OCI-LY3 (cell line): ENCODE measurements at regions not wholly inside any gene's neighbourhood (a gene's known extent, or its start where the extent isn't known, plus 50 kb on each side); places are given as distances from the start of the nearest gene placed in this dataset.

Experiments
- H2AFZ ChIP-seq: fragments of 200-600, 300-600 bp; shearing (Covaris generic); 2 replicates; pipeline ENCODE4 v1.6.0; 2014; ENCODE audit warnings: antibody characterized with exemption, low read depth, low read length
- H3K27ac ChIP-seq: fragments of 200-600, 300-600 bp; sonication (generic); 2 replicates; pipeline ENCODE4 v1.5.1; 2014; ENCODE audit warnings: mild to moderate bottlenecking, low read length, moderate library complexity, mixed read lengths
- H3K27me3 ChIP-seq: fragments of 200-600, 300-600 bp; sonication (generic); 2 replicates; pipeline ENCODE4 v1.6.1; 2014; ENCODE audit warnings: low read depth, low read length, mixed read lengths
- H3K36me3 ChIP-seq: fragments of 200-600, 300-600 bp; sonication (generic); replicated peaks from 2 replicates; pipeline ENCODE3; 2014; ENCODE audit warnings: low read depth, low read length, mixed read lengths
- H3K4me1 ChIP-seq: fragments of 300-600, 200-600 bp; sonication (generic); 2 replicates; pipeline ENCODE4 v1.6.1; 2014; ENCODE audit warnings: low read length, mixed read lengths
- H3K4me2 ChIP-seq: fragments of 200-600, 300-600 bp; sonication (generic); 2 replicates; pipeline ENCODE4 v1.6.1; 2014; ENCODE audit warnings: low read length, mixed read lengths
- H3K4me3 ChIP-seq: fragments of 300-600, 200-600 bp; sonication (generic); 2 replicates; pipeline ENCODE4 v1.5.1; 2014; ENCODE audit warnings: antibody characterized with exemption, mild to moderate bottlenecking, low read length, moderate library complexity
- H3K79me2 ChIP-seq: fragments of 300-600, 200-600 bp; shearing (Covaris generic); 2 replicates; pipeline ENCODE4 v1.6.1; 2014; ENCODE audit warnings: mild to moderate bottlenecking, low read length, mixed read lengths
- H3K9ac ChIP-seq: fragments of 300-600, 200-600 bp; shearing (Covaris generic); 2 replicates; pipeline ENCODE4 v1.6.0; 2014; ENCODE audit warnings: mild to moderate bottlenecking, low read length, moderate library complexity
- H3K9me3 ChIP-seq: fragments of 200-600, 300-600 bp; shearing (Covaris generic); 2 replicates; pipeline ENCODE4 v1.6.1; 2014; ENCODE audit warnings: low read length, mixed read lengths; ENCODE audit not compliant: insufficient read depth
- H4K20me1 ChIP-seq: fragments of 200-600, 300-600 bp; sonication (generic); 2 replicates; pipeline ENCODE4 v1.6.1; 2016; ENCODE audit warnings: low read length, mixed read lengths; ENCODE audit not compliant: insufficient read depth
- EZH2phosphoT487 ChIP-seq: fragments of 200-600 bp; shearing (Covaris generic); IDR thresholded peaks from 2 replicates; pipeline ENCODE4 v1.6.1; 2018; ENCODE audit warnings: antibody characterized with exemption, mixed run types, low read depth
- TF ChIP-seq, protein P1 (sequence below): fragments of 200-600, 300-600 bp; sonication (generic); IDR thresholded peaks from 2 replicates; pipeline ENCODE4 v1.5.1; 2014; ENCODE audit warnings: antibody characterized with exemption, low read length, low read depth

DNA sequence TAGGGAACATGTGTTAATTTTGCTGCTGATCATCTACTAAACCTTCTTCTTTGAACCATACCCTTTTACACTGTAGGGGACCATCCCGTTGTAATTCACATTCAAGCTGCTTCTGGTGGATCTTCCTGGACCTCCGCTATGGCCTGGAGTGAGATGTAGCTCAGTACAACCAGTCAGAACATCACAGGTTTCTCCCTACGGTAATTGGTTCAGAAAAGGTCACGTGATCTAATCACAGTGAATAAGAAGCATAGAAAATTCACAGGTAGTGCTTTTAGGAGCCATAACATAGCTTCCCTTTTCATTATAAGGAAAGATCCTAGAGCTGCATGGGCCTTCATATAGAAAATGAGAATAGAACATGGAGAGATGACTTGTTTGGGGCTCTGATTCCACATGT lies 320.8 kb upstream of the PDZRN3 start:
- Histone ChIP-seq H2AFZ (no peak overlapping the region), H3K79me2 (no peaks in the 10 kb centered on the region), H3K4me3 (no peak overlapping the region), H3K36me3 (no peaks in the 10 kb centered on the region), H3K27ac (no peak overlapping the region), H3K4me1 (no peaks in the 10 kb centered on the region), H3K9ac (no peak overlapping the region), H4K20me1 (no peaks in the 10 kb centered on the region), H3K4me2 (no peak overlapping the region), H3K9me3 (no peaks in the 10 kb centered on the region), H3K27me3 (no peaks in the 10 kb centered on the region)
- TF ChIP-seq, protein P1, sequence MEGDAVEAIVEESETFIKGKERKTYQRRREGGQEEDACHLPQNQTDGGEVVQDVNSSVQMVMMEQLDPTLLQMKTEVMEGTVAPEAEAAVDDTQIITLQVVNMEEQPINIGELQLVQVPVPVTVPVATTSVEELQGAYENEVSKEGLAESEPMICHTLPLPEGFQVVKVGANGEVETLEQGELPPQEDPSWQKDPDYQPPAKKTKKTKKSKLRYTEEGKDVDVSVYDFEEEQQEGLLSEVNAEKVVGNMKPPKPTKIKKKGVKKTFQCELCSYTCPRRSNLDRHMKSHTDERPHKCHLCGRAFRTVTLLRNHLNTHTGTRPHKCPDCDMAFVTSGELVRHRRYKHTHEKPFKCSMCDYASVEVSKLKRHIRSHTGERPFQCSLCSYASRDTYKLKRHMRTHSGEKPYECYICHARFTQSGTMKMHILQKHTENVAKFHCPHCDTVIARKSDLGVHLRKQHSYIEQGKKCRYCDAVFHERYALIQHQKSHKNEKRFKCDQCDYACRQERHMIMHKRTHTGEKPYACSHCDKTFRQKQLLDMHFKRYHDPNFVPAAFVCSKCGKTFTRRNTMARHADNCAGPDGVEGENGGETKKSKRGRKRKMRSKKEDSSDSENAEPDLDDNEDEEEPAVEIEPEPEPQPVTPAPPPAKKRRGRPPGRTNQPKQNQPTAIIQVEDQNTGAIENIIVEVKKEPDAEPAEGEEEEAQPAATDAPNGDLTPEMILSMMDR, result no peak
- no peak for TF ChIP-seq EZH2phosphoT487

DNA sequence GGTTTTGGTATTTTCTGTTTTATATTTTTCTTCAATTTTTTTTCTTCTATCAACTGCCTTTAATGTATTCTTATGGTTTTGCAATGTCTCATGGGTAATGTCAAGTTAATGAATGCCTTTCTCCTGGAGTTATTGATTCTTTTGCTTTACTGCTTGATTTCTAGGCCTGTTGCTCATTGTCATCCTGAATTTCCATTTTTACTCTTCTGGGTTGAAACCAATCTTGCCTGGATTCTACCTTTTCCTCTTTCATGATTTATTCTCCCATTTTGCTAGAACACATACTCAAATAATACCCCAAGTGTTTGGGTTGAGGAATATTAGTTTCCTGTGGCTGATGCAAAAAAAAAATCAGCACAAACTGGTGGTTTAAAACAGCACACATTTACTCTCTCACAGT lies 315.2 kb upstream of the PDZRN3 start:
- TF ChIP-seq, protein P1, result no peak
- TF ChIP-seq EZH2phosphoT487, result no peak
- Histone ChIP-seq H3K27ac (no peak overlapping the region), H2AFZ (no peak overlapping the region), H3K4me2 (no peak overlapping the region), H4K20me1 (no peaks in the 10 kb centered on the region), H3K4me1 (no peaks in the 10 kb centered on the region), H3K9me3 (no peaks in the 10 kb centered on the region; the same call in 1 of the 2 replicates), H3K27me3 (no peaks in the 10 kb centered on the region), H3K36me3 (no peaks in the 10 kb centered on the region), H3K79me2 (no peaks in the 10 kb centered on the region), H3K9ac (no peak overlapping the region), H3K4me3 (no peak overlapping the region)

DNA sequence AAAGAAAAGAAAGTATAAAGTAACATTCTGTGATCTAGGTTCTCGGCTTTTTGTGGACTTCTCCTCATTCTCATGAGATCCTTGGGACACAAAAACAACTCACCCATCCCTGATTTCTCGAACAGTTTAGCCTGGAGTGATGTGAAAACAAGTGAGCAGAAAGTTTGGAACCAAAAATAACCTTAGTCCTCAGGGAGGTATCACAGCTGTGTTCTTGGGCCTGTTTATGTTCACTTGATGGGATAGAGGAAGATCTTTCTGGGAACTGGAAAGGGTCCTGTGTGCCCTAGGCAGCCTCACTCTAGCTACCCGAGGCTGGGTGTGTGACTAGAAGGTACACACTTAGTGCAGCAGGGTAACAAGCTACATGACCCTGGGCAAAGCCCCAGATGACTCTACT lies 308.8 kb upstream of the PDZRN3 start:
- Histone ChIP-seq H2AFZ (no peak overlapping the region), H3K36me3 (no peaks in the 10 kb centered on the region), H3K4me3 (no peak overlapping the region), H3K9me3 (no peaks in the 10 kb centered on the region), H4K20me1 (no peaks in the 10 kb centered on the region), H3K4me1 (no peaks in the 10 kb centered on the region), H3K4me2 (no peak overlapping the region), H3K27me3 (no peaks in the 10 kb centered on the region), H3K79me2 (no peaks in the 10 kb centered on the region), H3K27ac (no peak overlapping the region), H3K9ac (no peak overlapping the region)
- TF ChIP-seq, protein P1, result no peak
- no peak for TF ChIP-seq EZH2phosphoT487

DNA sequence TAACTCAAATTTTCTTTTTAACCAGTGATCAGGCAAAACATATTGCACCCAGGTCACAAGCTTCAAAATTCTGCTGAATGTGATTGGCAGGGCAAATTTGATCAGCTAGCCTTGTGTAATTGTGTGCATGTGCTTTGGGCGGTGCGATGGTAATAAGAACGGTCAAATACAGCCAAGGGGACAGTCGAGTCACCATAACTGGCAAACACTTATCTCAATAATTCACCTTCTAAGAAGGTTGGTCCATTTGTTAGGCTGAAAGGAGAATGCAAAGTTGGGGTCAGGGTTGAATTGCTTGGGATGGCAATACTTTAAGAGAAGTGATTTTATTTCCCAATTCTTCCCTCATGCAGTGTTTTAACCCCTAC lies 302.4 kb upstream of the PDZRN3 start:
- no peak overlapping the region for H3K27ac ChIP-seq
- no peak overlapping the region for H3K9ac ChIP-seq
- no peaks in the 10 kb centered on the region for H3K27me3 ChIP-seq
- peaks cover 8% of the 10 kb centered on the region for H3K4me1 ChIP-seq
- no peaks in the 10 kb centered on the region for H3K79me2 ChIP-seq
- H3K4me3 ChIP-seq, result no peak overlapping the region
- H4K20me1 ChIP-seq, result no peaks in the 10 kb centered on the region
- TF ChIP-seq, protein P1, result no peak
- TF ChIP-seq EZH2phosphoT487, result no peak
- no peaks in the 10 kb centered on the region for H3K9me3 ChIP-seq
- H3K36me3 ChIP-seq, result no peaks in the 10 kb centered on the region
- no peak overlapping the region for H3K4me2 ChIP-seq
- H2AFZ ChIP-seq, result no peak overlapping the region
